CD14-positive monocyte (primary cell): ENCODE measurements at regions not wholly inside any gene's neighbourhood (a gene's known extent, or its start where the extent isn't known, plus 50 kb on each side); places are given as distances from the start of the nearest gene placed in this dataset.

Source experiments
- DNase-seq, 3 donors: peaks; one replicate each; pipeline ENCODE4 v3.0.0-alpha.2; 2011 to 2022
- H2AFZ ChIP-seq: 2 replicates; pipeline ENCODE4 v1.6.0; 2012; ENCODE audit warnings: mild to moderate bottlenecking, low read depth, low read length, inconsistent platforms; ENCODE audit not compliant: insufficient read depth, poor library complexity, severe bottlenecking
- H3K27ac ChIP-seq, 2 donors: 1 replicate in 1 of 2; 2 replicates in 1 of 2; pipeline ENCODE4 v1.5.1; 2012 to 2013; ENCODE audit warnings: low read length in 2 of 2, control low read depth in 1 of 2, inconsistent platforms in 1 of 2, low read depth in 1 of 2, mild to moderate bottlenecking in 1 of 2
- H3K27me3 ChIP-seq, 2 donors: one replicate each; pipeline versions ENCODE4 v1.6.0 to v1.6.1; 2011 to 2013; ENCODE audit warnings: low read length in 2 of 2; ENCODE audit not compliant: control insufficient read depth in 2 of 2, insufficient read depth in 2 of 2
- H3K36me3 ChIP-seq, 2 donors: replicated peaks in 1 of 2; 1 replicate in 1 of 2; 2 replicates in 1 of 2; pipeline versions ENCODE4 v1.5.1 to v1.6.1; 2012 to 2013; ENCODE audit warnings: low read length in 2 of 2, control low read depth in 1 of 2, inconsistent platforms in 1 of 2, mild to moderate bottlenecking in 1 of 2; ENCODE audit not compliant: insufficient read depth in 2 of 2, control insufficient read depth in 1 of 2
- H3K4me1 ChIP-seq, 2 donors: 1 replicate in 1 of 2; 2 replicates in 1 of 2; pipeline versions ENCODE4 v1.5.1 to v1.6.1; 2012 to 2013; ENCODE audit warnings: low read length in 2 of 2, control low read depth in 1 of 2, inconsistent platforms in 1 of 2, mild to moderate bottlenecking in 1 of 2, moderate library complexity in 1 of 2; ENCODE audit not compliant: insufficient read depth in 2 of 2, control insufficient read depth in 1 of 2
- H3K4me2 ChIP-seq: replicated peaks from 2 replicates; pipeline ENCODE3; 2012; ENCODE audit warnings: low read length, moderate library complexity, mild to moderate bottlenecking; ENCODE audit not compliant: poor library complexity, severe bottlenecking; ENCODE audit errors: extremely low read depth
- H3K4me3 ChIP-seq, 3 experiments: fragments of 200-600 bp in 1 of 3; sonication (generic) in 1 of 3; replicated peaks in 1 of 3; 1 replicate in 2 of 3; 2 replicates in 1 of 3; pipeline ENCODE4 v1.5.1; 2011 to 2013; ENCODE audit warnings: low read length in 3 of 3, mild to moderate bottlenecking in 3 of 3, control low read depth in 2 of 3, low read depth in 2 of 3, inconsistent platforms in 1 of 3, moderate library complexity in 1 of 3
- H3K79me2 ChIP-seq: 2 replicates; pipeline ENCODE4 v1.6.0; 2012; ENCODE audit warnings: mild to moderate bottlenecking, control low read depth, inconsistent platforms, low read length, moderate library complexity; ENCODE audit not compliant: insufficient read depth
- H3K9ac ChIP-seq: 2 replicates; pipeline ENCODE4 v1.6.0; 2017; ENCODE audit warnings: low read length, mild to moderate bottlenecking; ENCODE audit not compliant: insufficient read depth, poor library complexity, severe bottlenecking
- H3K9me3 ChIP-seq, 2 donors: replicated peaks in 1 of 2; 1 replicate in 1 of 2; 2 replicates in 1 of 2; pipeline versions ENCODE4 v1.5.1 to v1.6.1; 2012 to 2013; ENCODE audit warnings: low read length in 2 of 2, control low read depth in 1 of 2; ENCODE audit not compliant: control insufficient read depth in 1 of 2, insufficient read depth in 1 of 2
- H4K20me1 ChIP-seq: 2 replicates; pipeline ENCODE4 v1.6.0; 2012; ENCODE audit warnings: mild to moderate bottlenecking, low read length, control low read depth, moderate library complexity; ENCODE audit not compliant: insufficient read depth
- H3K27ac Mint-ChIP-seq, 7 donors: one replicate each; pipeline ENCODE4 v1.8.0; 2020; ENCODE audit warnings: mild to moderate bottlenecking in 7 of 7, mixed read lengths in 7 of 7, moderate library complexity in 6 of 7, inconsistent platforms in 2 of 7
- H3K27me3 Mint-ChIP-seq, 3 donors: one replicate each; pipeline ENCODE4 v1.8.0; 2021 to 2022; ENCODE audit warnings: low read depth in 3 of 3, mild to moderate bottlenecking in 3 of 3, mixed read lengths in 3 of 3, moderate library complexity in 3 of 3, inconsistent platforms in 1 of 3
- H3K36me3 Mint-ChIP-seq, 2 donors: one replicate each; pipeline ENCODE4 v1.8.0; 2020; ENCODE audit warnings: mixed read lengths in 2 of 2, inconsistent platforms in 1 of 2, mild to moderate bottlenecking in 1 of 2
- H3K4me1 Mint-ChIP-seq: one replicate; pipeline ENCODE4 v1.8.0; 2020; ENCODE audit warnings: mild to moderate bottlenecking, mixed read lengths
- H3K4me3 Mint-ChIP-seq, 2 donors: one replicate each; pipeline ENCODE4 v1.8.0; 2020; ENCODE audit warnings: mild to moderate bottlenecking in 2 of 2, mixed read lengths in 2 of 2, moderate library complexity in 1 of 2
- H3K9me3 Mint-ChIP-seq, 7 donors: one replicate each; pipeline ENCODE4 v1.8.0; 2020 to 2022; ENCODE audit warnings: mixed read lengths in 7 of 7, mild to moderate bottlenecking in 6 of 7, moderate library complexity in 6 of 7, inconsistent platforms in 2 of 7
- CTCF ChIP-seq: fragments of 200-600 bp; IDR thresholded peaks from one replicate; pipeline ENCODE4 v1.8.0; 2022; ENCODE audit warnings: antibody characterized with exemption, mild to moderate bottlenecking
- WGBS: methylation state at CpG from one replicate; pipeline ENCODE4 v1.1.5; 2013; ENCODE audit warnings: missing lambda C conversion rate; ENCODE audit not compliant: insufficient coverage; 5-methylcytosine and 5-hydroxymethylcytosine counted together
- intact Hi-C, 2 donors: fragments of 100-400 bp; cut with micrococcal nuclease; formaldehyde crosslinking; loops; one replicate each; pipeline versions ENCODE4 v1.15.0 to v1.15.1; 2023

- intact Hi-C loops, result no loop called here
- H3K27me3 Mint-ChIP-seq, result peaks cover 0 to 5% (median 0%) of the 10 kb centered on the region in 3 donors
- H3K4me1 ChIP-seq, result no peaks in the 10 kb centered on the region
- no peak overlapping the region for H3K4me2 ChIP-seq
- TF ChIP-seq CTCF, result no peak
- no peak overlapping the region for H3K4me3 ChIP-seq
- no peak for DNase-seq
- H3K9ac ChIP-seq, result no peak overlapping the region
- no peak overlapping the region for H3K27ac Mint-ChIP-seq
- H3K36me3 Mint-ChIP-seq, result no peaks in the 10 kb centered on the region
- peaks cover 4% of the 10 kb centered on the region for H3K4me1 Mint-ChIP-seq
- H3K4me3 Mint-ChIP-seq, result no peak overlapping the region
- H3K9me3 Mint-ChIP-seq, result peaks cover 0 to 9% (median 4%) of the 10 kb centered on the region in 7 donors
- H3K9me3 ChIP-seq, result peaks cover 7% of the 10 kb centered on the region in 2 donors
- H4K20me1 ChIP-seq, result no peaks in the 10 kb centered on the region
- H3K27me3 ChIP-seq, result no peaks in the 10 kb centered on the region
- no peak overlapping the region for H2AFZ ChIP-seq
- H3K79me2 ChIP-seq, result no peaks in the 10 kb centered on the region
- no peak overlapping the region for H3K27ac ChIP-seq
- H3K36me3 ChIP-seq, result no peaks in the 10 kb centered on the region
These were observed 1343.2 kb upstream of the LRRTM1 start for GRCh38 chr2:81647715-81648230.

GRCh38 chr2:81645745-81646301 is 1341.3 kb upstream of the LRRTM1 start:
- no peaks in the 10 kb centered on the region for H3K9me3 ChIP-seq
- no peaks in the 10 kb centered on the region for H3K79me2 ChIP-seq
- no peak overlapping the region for H3K27ac ChIP-seq
- no peak overlapping the region for H3K4me3 ChIP-seq
- intact Hi-C loops, result no loop called here
- peaks cover 0 to 5% (median 0%) of the 10 kb centered on the region in 3 donors for H3K27me3 Mint-ChIP-seq
- H3K4me2 ChIP-seq, result no peak overlapping the region
- peaks cover 0 to 4% (median 4%) of the 10 kb centered on the region in 7 donors for H3K9me3 Mint-ChIP-seq
- no peak overlapping the region for H2AFZ ChIP-seq
- no peaks in the 10 kb centered on the region for H3K36me3 ChIP-seq
- no peaks in the 10 kb centered on the region for H3K36me3 Mint-ChIP-seq
- no peak overlapping the region for H3K27ac Mint-ChIP-seq
- no peaks in the 10 kb centered on the region for H4K20me1 ChIP-seq
- no peak overlapping the region for H3K9ac ChIP-seq
- no peaks in the 10 kb centered on the region for H3K4me1 ChIP-seq
- H3K27me3 ChIP-seq, result no peaks in the 10 kb centered on the region
- H3K4me3 Mint-ChIP-seq, result no peak overlapping the region
- peak in 1 of 3 donors; percentile 25 for DNase-seq
- no peak for TF ChIP-seq CTCF
- peaks cover 4% of the 10 kb centered on the region for H3K4me1 Mint-ChIP-seq
- no CpG with 5 or more reads among the region's 2 CpGs for WGBS
